HepG2 (cell line): ENCODE measurements at regions not wholly inside any gene's neighbourhood (a gene's known extent, or its start where the extent isn't known, plus 50 kb on each side); places are given as distances from the start of the nearest gene placed in this dataset.
"Not testable (repeated sequence)": the region's sequence is repeated elsewhere in the genome, so short reads cannot be mapped to it uniquely, and the experiment has no call there.

Experiments
- CHD2 ChIP-seq: IDR thresholded peaks from 2 replicates; pipeline ENCODE4 v1.6.1; 2011; ENCODE audit warnings: low read depth, low read length, improper control_type of control experiment
- CTCF ChIP-seq: sonication (generic); formaldehyde crosslinking; IDR thresholded peaks from 2 replicates; pipeline ENCODE4 v1.5.0; 2020; ENCODE audit warnings: mild to moderate bottlenecking, missing genetic modification reagents, moderate library complexity
- MTA3 ChIP-seq: sonication (generic); formaldehyde crosslinking; IDR thresholded peaks from 2 replicates; pipeline ENCODE4 v1.4.0; 2020; ENCODE audit warnings: missing genetic modification reagents
- RAD21 ChIP-seq: fragments of 450-650 bp; formaldehyde crosslinking; IDR thresholded peaks from 2 replicates; pipeline ENCODE4 v1.5.0; 2020; ENCODE audit warnings: mild to moderate bottlenecking
- SOX6 ChIP-seq, 2 experiments: fragments of 450-650 bp in 1 of 2; sonication (generic) in 1 of 2; formaldehyde crosslinking in 1 of 2; IDR thresholded peaks; 2 replicates each; pipeline versions ENCODE4 v1.4.0 to v1.6.1; 2017 to 2020; ENCODE audit warnings: antibody characterized with exemption in 1 of 2, mild to moderate bottlenecking in 1 of 2, missing genetic modification reagents in 1 of 2
- TCF7L2 ChIP-seq: IDR thresholded peaks from 2 replicates; pipeline ENCODE4 v1.6.1; 2011; ENCODE audit warnings: mild to moderate bottlenecking, low read depth, low read length, moderate library complexity
- USF2 ChIP-seq, 2 experiments: sonication (generic) in 1 of 2; formaldehyde crosslinking in 1 of 2; IDR thresholded peaks; 2 replicates each; pipeline versions ENCODE4 v1.5.1 to v1.6.1; 2011 to 2020; ENCODE audit warnings: borderline replicate concordance in 1 of 2, low read depth in 1 of 2, low read length in 1 of 2, mild to moderate bottlenecking in 1 of 2, missing genetic modification reagents in 1 of 2, moderate library complexity in 1 of 2
- YY1 ChIP-seq: IDR thresholded peaks from 2 replicates; pipeline ENCODE4 v1.6.1; 2011; ENCODE audit warnings: low read length, low read depth, moderate library complexity, mild to moderate bottlenecking; ENCODE audit not compliant: insufficient read depth, insufficient replicate concordance
- ZBTB8A ChIP-seq: sonication (generic); formaldehyde crosslinking; IDR thresholded peaks from 2 replicates; pipeline ENCODE4 v1.4.0; 2020; ENCODE audit warnings: mild to moderate bottlenecking, low read depth, missing genetic modification reagents, borderline replicate concordance
- ZNF691 ChIP-seq: sonication (generic); formaldehyde crosslinking; IDR thresholded peaks from 2 replicates; pipeline ENCODE4 v1.4.0; 2020; ENCODE audit warnings: missing genetic modification reagents, low read depth, mild to moderate bottlenecking, borderline replicate concordance

- not testable (repeated sequence) for TF ChIP-seq CTCF (CRISPR knock-in tag); ZNF691; MTA3 (CRISPR knock-in tag); YY1; RAD21 (CRISPR knock-in tag); CHD2; TCF7L2; ZBTB8A; SOX6 (IDR thresholded peaks at IDR 0.05); SOX6 (CRISPR knock-in tag; IDR thresholded peaks at IDR 0.05); USF2 (IDR thresholded peaks at IDR 0.05; ENCODE audit: low read depth, low read length); USF2 (CRISPR knock-in tag; IDR thresholded peaks at IDR 0.05; ENCODE audit: borderline replicate concordance)
Observed at GRCh38 chr10:59053502-59053901, 122.9 kb upstream of the PHYHIPL start.
